T-helper 17 cell (primary cell): ENCODE measurements at regions not wholly inside any gene's neighbourhood (a gene's known extent, or its start where the extent isn't known, plus 50 kb on each side); places are given as distances from the start of the nearest gene placed in this dataset.
A peak's percentile ranks its signal among the peaks of the same experiment; 100 is the strongest.

Source experiments
- ATAC-seq: fragments of 150-1000 bp; cut with Tn5 transposase; 2 replicates; pipeline ENCODE4 v1.10.0; 2021; ENCODE audit warnings: mild to moderate bottlenecking, moderate library complexity
- DNase-seq, 3 donors: peaks; one replicate each; pipeline versions ENCODE4 v3.0.0 to v3.0.0-alpha.2; 2020 to 2021
- H3K9me3 ChIP-seq: one replicate; pipeline ENCODE4 v1.7.0; 2013; ENCODE audit warnings: low read length, mild to moderate bottlenecking; ENCODE audit not compliant: control insufficient read depth, poor library complexity, severe bottlenecking
- H3K27ac Mint-ChIP-seq: one replicate; pipeline ENCODE4 v1.8.0; 2022; ENCODE audit warnings: mild to moderate bottlenecking, moderate library complexity, mixed read lengths
- H3K27me3 Mint-ChIP-seq: one replicate; pipeline ENCODE4 v1.8.0; 2022; ENCODE audit warnings: mixed read lengths
- H3K36me3 Mint-ChIP-seq: one replicate; pipeline ENCODE4 v1.8.0; 2022; ENCODE audit warnings: low read depth, mixed read lengths
- H3K4me1 Mint-ChIP-seq: one replicate; pipeline ENCODE4 v1.8.0; 2022; ENCODE audit warnings: mild to moderate bottlenecking, mixed read lengths
- H3K4me3 Mint-ChIP-seq: one replicate; pipeline ENCODE4 v1.8.0; 2022; ENCODE audit warnings: mild to moderate bottlenecking, moderate library complexity, mixed read lengths

- Mint-ChIP-seq H3K27me3 (no peaks in the 10 kb centered on the region), H3K4me1 (peaks cover 2% of the 10 kb centered on the region), H3K36me3 (no peaks in the 10 kb centered on the region), H3K4me3 (no peak overlapping the region), H3K27ac (no peak overlapping the region)
- ATAC-seq (no peak), DNase-seq (no peak)
- H3K9me3 ChIP-seq = no peaks in the 10 kb centered on the region
Observed at GRCh38 chr2:213202011-213202410, 50.6 kb upstream of the IKZF2 start.

DNA sequence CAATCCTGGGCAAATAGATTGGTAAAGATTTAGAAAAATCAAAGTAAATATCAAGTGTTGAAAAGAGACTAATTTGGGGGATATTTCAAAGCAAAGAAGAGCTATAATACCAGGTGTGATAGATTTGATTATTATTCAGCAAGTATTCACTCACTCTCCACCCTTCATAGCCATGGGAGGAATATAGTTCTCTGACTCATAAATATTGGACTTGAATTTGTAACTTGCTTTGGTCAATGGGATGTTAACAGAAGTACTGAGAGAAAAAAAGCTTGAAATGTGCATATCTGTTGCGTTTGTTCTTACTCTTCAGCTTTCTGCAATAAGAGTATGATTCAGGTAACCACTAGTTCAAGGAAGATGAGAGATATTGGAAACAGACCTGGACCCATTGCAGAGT is 54.5 kb upstream of the IKZF2 start:
- DNase-seq (no peak), ATAC-seq (no peak)
- no peak overlapping the region for H3K27ac Mint-ChIP-seq
- H3K27me3 Mint-ChIP-seq = no peaks in the 10 kb centered on the region
- peaks cover 2% of the 10 kb centered on the region for H3K4me1 Mint-ChIP-seq
- H3K36me3 Mint-ChIP-seq = no peaks in the 10 kb centered on the region
- no peaks in the 10 kb centered on the region for H3K9me3 ChIP-seq
- H3K4me3 Mint-ChIP-seq = no peak overlapping the region

GRCh38 chr2:213213186-213213585 is 61.8 kb upstream of the IKZF2 start:
- DNase-seq = no peak
- H3K4me3 Mint-ChIP-seq = no peak overlapping the region
- no peaks in the 10 kb centered on the region for H3K36me3 Mint-ChIP-seq
- ATAC-seq = no peak
- H3K9me3 ChIP-seq = no peaks in the 10 kb centered on the region
- peaks cover 10% of the 10 kb centered on the region for H3K27me3 Mint-ChIP-seq
- no peak overlapping the region for H3K27ac Mint-ChIP-seq
- no peaks in the 10 kb centered on the region for H3K4me1 Mint-ChIP-seq

DNA sequence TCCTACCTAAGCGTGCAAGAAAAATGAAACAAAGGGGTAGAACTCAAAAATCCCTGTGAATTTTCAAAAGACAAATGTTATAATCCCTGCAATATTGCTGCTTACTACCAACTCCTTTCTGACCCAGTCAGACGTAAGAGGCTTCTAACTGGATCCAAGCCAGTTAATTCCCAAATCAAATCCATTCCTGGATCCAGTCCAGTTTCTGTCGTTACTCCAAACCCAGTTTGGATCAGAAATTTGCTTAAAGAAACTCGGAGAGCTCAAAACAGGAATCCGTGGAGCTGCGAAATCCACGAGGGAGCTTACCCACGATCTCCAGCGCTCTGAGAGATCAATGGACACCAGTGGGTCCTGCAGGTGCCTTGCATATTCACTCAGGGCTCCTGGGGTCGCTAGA is 62.8 kb upstream of the IKZF2 start:
- no peaks in the 10 kb centered on the region for H3K9me3 ChIP-seq
- DNase-seq (no peak), ATAC-seq (no peak)
- no peaks in the 10 kb centered on the region for H3K36me3 Mint-ChIP-seq
- no peak overlapping the region for H3K4me3 Mint-ChIP-seq
- H3K27ac Mint-ChIP-seq = no peak overlapping the region
- peaks cover 13% of the 10 kb centered on the region for H3K27me3 Mint-ChIP-seq
- no peaks in the 10 kb centered on the region for H3K4me1 Mint-ChIP-seq

- H3K4me1 Mint-ChIP-seq = no peaks in the 10 kb centered on the region
- ATAC-seq (no peak), DNase-seq (no peak)
- no peaks in the 10 kb centered on the region for H3K9me3 ChIP-seq
- peaks cover 24% of the 10 kb centered on the region for H3K27me3 Mint-ChIP-seq
- H3K27ac Mint-ChIP-seq = no peak overlapping the region
- H3K4me3 Mint-ChIP-seq = no peak overlapping the region
- H3K36me3 Mint-ChIP-seq = no peaks in the 10 kb centered on the region
Observed at GRCh38 chr2:213216461-213216860, 65.0 kb upstream of the IKZF2 start.

- Mint-ChIP-seq H3K36me3 (no peaks in the 10 kb centered on the region), H3K4me3 (no peak overlapping the region), H3K27ac (no peak overlapping the region), H3K27me3 (peaks cover 27% of the 10 kb centered on the region), H3K4me1 (peaks cover 2% of the 10 kb centered on the region)
- ATAC-seq (no peak), DNase-seq (no peak)
- no peaks in the 10 kb centered on the region for H3K9me3 ChIP-seq
Observed at GRCh38 chr2:213219816-213220215, 64.4 kb upstream of the SPAG16 start.

GRCh38 chr2:213220967-213221603 is 63.2 kb upstream of the SPAG16 start:
- H3K4me1 Mint-ChIP-seq = peaks cover 5% of the 10 kb centered on the region
- DNase-seq (no peak), ATAC-seq (no peak)
- H3K9me3 ChIP-seq = no peaks in the 10 kb centered on the region
- H3K36me3 Mint-ChIP-seq = no peaks in the 10 kb centered on the region
- peaks cover 32% of the 10 kb centered on the region for H3K27me3 Mint-ChIP-seq
- H3K4me3 Mint-ChIP-seq = no peak overlapping the region
- H3K27ac Mint-ChIP-seq = no peak overlapping the region

DNA sequence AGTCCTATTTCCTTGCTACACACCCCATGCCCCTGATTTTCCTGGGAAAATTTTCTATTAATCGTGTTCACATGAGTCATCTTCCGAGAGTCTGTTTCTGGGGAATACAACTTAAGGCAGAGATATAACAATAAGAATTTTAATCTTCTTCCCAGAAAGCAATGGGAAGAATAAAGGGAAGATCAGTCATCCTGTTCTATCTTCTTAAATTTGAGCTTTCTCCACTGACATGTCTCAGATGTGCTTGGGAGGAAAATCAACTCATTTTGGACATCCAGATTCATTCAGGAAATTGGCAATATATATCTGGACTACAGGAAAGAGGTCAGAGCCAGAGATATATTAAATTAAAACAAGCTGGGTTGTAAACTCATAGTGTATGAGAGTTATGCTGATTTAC is 62.3 kb upstream of the SPAG16 start:
- no peak overlapping the region for H3K27ac Mint-ChIP-seq
- no peaks in the 10 kb centered on the region for H3K36me3 Mint-ChIP-seq
- H3K27me3 Mint-ChIP-seq = peaks cover 32% of the 10 kb centered on the region
- peaks cover 5% of the 10 kb centered on the region for H3K4me1 Mint-ChIP-seq
- ATAC-seq = no peak
- no peak for DNase-seq
- no peaks in the 10 kb centered on the region for H3K9me3 ChIP-seq
- H3K4me3 Mint-ChIP-seq = no peak overlapping the region

DNA sequence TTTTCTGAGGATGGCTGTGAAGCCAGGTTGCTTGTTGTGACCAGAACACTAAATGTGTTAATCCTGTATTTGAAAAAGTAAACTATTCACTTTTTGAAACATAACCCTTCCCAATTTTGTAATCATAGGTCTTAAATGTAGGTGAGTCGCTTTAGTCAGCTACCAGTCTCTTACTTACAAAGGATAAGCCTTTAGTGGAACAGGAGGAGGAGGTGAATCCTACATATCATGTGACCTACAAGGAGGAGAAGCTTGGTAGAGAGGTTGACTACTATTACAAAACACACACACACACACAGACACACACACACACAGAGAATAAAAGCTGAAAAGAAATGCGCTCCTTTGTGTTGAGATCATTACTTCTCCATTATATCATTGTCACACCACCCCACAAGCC is 59.9 kb upstream of the SPAG16 start:
- DNase-seq (no peak), ATAC-seq (no peak)
- Mint-ChIP-seq H3K4me1 (peaks cover 5% of the 10 kb centered on the region), H3K27me3 (peaks cover 25% of the 10 kb centered on the region), H3K27ac (no peak overlapping the region), H3K36me3 (no peaks in the 10 kb centered on the region), H3K4me3 (no peak overlapping the region)
- no peaks in the 10 kb centered on the region for H3K9me3 ChIP-seq

DNA sequence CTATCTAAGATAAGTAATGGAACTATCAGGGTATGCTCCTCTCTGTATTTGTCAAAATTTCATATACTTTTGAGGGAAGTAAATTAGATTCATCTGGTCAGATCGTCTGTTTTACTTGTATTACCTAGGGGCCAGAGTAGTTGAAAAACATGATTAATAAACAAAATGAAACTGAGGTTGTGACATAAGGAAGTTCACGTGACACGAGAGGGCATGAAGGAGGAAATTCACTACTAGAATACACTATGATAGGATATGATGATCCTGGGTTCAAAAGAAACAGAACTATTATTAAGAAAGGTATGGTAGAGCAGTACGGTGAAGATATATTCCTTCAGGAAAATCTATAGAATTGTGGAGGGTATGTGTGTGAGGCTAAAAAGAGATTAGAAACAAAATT is 58.4 kb upstream of the SPAG16 start:
- ATAC-seq (no peak), DNase-seq (no peak)
- H3K27ac Mint-ChIP-seq = no peak overlapping the region
- H3K27me3 Mint-ChIP-seq = peaks cover 19% of the 10 kb centered on the region
- no peak overlapping the region for H3K4me3 Mint-ChIP-seq
- peaks cover 5% of the 10 kb centered on the region for H3K4me1 Mint-ChIP-seq
- H3K36me3 Mint-ChIP-seq = no peaks in the 10 kb centered on the region
- no peaks in the 10 kb centered on the region for H3K9me3 ChIP-seq

GRCh38 chr2:213227458-213227857 is 56.8 kb upstream of the SPAG16 start:
- no peaks in the 10 kb centered on the region for H3K36me3 Mint-ChIP-seq
- DNase-seq (no peak), ATAC-seq (no peak)
- no peaks in the 10 kb centered on the region for H3K9me3 ChIP-seq
- no peak overlapping the region for H3K4me3 Mint-ChIP-seq
- peaks cover 5% of the 10 kb centered on the region for H3K4me1 Mint-ChIP-seq
- no peak overlapping the region for H3K27ac Mint-ChIP-seq
- H3K27me3 Mint-ChIP-seq = peaks cover 12% of the 10 kb centered on the region

GRCh38 chr2:213228638-213229037 is 55.6 kb upstream of the SPAG16 start:
- ATAC-seq = no peak
- Mint-ChIP-seq H3K4me3 (no peak overlapping the region), H3K27ac (no peak overlapping the region), H3K36me3 (no peaks in the 10 kb centered on the region), H3K27me3 (peaks cover 22% of the 10 kb centered on the region), H3K4me1 (peaks cover 9% of the 10 kb centered on the region)
- no peak for DNase-seq
- H3K9me3 ChIP-seq = no peaks in the 10 kb centered on the region

GRCh38 chr2:213229814-213230213 is 54.5 kb upstream of the SPAG16 start:
- peak overlapping the region; percentile 19 for H3K4me3 Mint-ChIP-seq
- H3K4me1 Mint-ChIP-seq = peaks cover 11% of the 10 kb centered on the region
- no peak for ATAC-seq
- no peaks in the 10 kb centered on the region for H3K36me3 Mint-ChIP-seq
- no peaks in the 10 kb centered on the region for H3K9me3 ChIP-seq
- no peak overlapping the region for H3K27ac Mint-ChIP-seq
- DNase-seq = no peak
- H3K27me3 Mint-ChIP-seq = peaks cover 20% of the 10 kb centered on the region

- Mint-ChIP-seq H3K27me3 (peaks cover 27% of the 10 kb centered on the region), H3K36me3 (no peaks in the 10 kb centered on the region), H3K4me1 (peaks cover 8% of the 10 kb centered on the region), H3K27ac (no peak overlapping the region), H3K4me3 (no peak overlapping the region)
- ATAC-seq (no peak), DNase-seq (no peak)
- H3K9me3 ChIP-seq = no peaks in the 10 kb centered on the region
Observed at GRCh38 chr2:213231966-213232365, 52.3 kb upstream of the SPAG16 start.
